Common myeloid progenitor, CD34-positive (primary cell): ENCODE measurements at regions not wholly inside any gene's neighbourhood (a gene's known extent, or its start where the extent isn't known, plus 50 kb on each side); places are given as distances from the start of the nearest gene placed in this dataset.

Experiments used
- CTCF ChIA-PET: fragments of 350-600 bp; sonication (Branson Sonifier 250); formaldehyde crosslinking; loops from one replicate; lab custom pipeline; 2021; ENCODE audit warnings: antibody characterized with exemption; lab: Charles Lee
- POLR2A ChIA-PET: fragments of 350-600 bp; sonication (Branson Sonifier 250); formaldehyde crosslinking; loops from one replicate; lab custom pipeline; 2021; ENCODE audit warnings: antibody characterized with exemption; lab: Charles Lee
- DNase-seq, 3 donors: peaks; one replicate each; pipeline versions ENCODE4 v3.0.0 to v3.0.0-alpha.2; 2013
- H3K27ac ChIP-seq, 2 experiments: 1 replicate in 1 of 2; 2 replicates in 1 of 2; pipeline ENCODE4 v1.7.0; 2013; ENCODE audit warnings: inconsistent platforms in 2 of 2, low read length in 2 of 2, mild to moderate bottlenecking in 2 of 2, low read depth in 1 of 2, moderate library complexity in 1 of 2; ENCODE audit not compliant: severe bottlenecking in 2 of 2, insufficient read depth in 1 of 2, poor library complexity in 1 of 2
- H3K27me3 ChIP-seq, 5 experiments: replicated peaks in 2 of 5; 1 replicate in 3 of 5; 2 replicates in 2 of 5; pipeline versions ENCODE4 v1.6.1 to v1.7.0; 2013; ENCODE audit warnings: low read length in 4 of 5, mild to moderate bottlenecking in 2 of 5, moderate library complexity in 2 of 5, inconsistent platforms in 1 of 5; ENCODE audit not compliant: insufficient read depth in 5 of 5, control insufficient read depth in 4 of 5
- H3K36me3 ChIP-seq, 4 experiments: 1 replicate in 2 of 4; 2 replicates in 2 of 4; pipeline versions ENCODE4 v1.6.1 to v1.7.0; 2013; ENCODE audit warnings: low read length in 3 of 4, control low read depth in 1 of 4, mild to moderate bottlenecking in 1 of 4; ENCODE audit not compliant: control insufficient read depth in 4 of 4, insufficient read depth in 4 of 4
- H3K4me1 ChIP-seq, 4 experiments: 1 replicate in 3 of 4; 2 replicates in 1 of 4; pipeline versions ENCODE4 v1.6.1 to v1.7.1; 2013; ENCODE audit warnings: low read length in 3 of 4, mild to moderate bottlenecking in 3 of 4, control low read depth in 1 of 4, inconsistent platforms in 1 of 4, moderate library complexity in 1 of 4; ENCODE audit not compliant: control insufficient read depth in 4 of 4, insufficient read depth in 4 of 4; ENCODE audit errors: control extremely low read depth in 1 of 4
- H3K4me3 ChIP-seq, 7 experiments: 1 replicate in 4 of 7; 2 replicates in 3 of 7; pipeline versions ENCODE4 v1.5.1 to v1.7.0; 2013; ENCODE audit warnings: mild to moderate bottlenecking in 7 of 7, low read length in 6 of 7, moderate library complexity in 6 of 7, inconsistent platforms in 2 of 7, low read depth in 2 of 7, control low read depth in 1 of 7; ENCODE audit not compliant: insufficient read depth in 4 of 7, control insufficient read depth in 1 of 7; ENCODE audit errors: extremely low read depth in 1 of 7
- H3K9me3 ChIP-seq, 5 experiments: 1 replicate in 4 of 5; 2 replicates in 1 of 5; pipeline versions ENCODE4 v1.6.1 to v1.7.1; 2013; ENCODE audit warnings: low read length in 4 of 5, mild to moderate bottlenecking in 2 of 5, inconsistent platforms in 1 of 5, low read depth in 1 of 5, moderate library complexity in 1 of 5; ENCODE audit not compliant: control insufficient read depth in 4 of 5, insufficient read depth in 2 of 5; ENCODE audit errors: control extremely low read depth in 1 of 5
- WGBS: methylation state at CpG from one replicate; pipeline ENCODE4 v1.1.5; 2013; ENCODE audit not compliant: insufficient coverage; 5-methylcytosine and 5-hydroxymethylcytosine counted together

DNA sequence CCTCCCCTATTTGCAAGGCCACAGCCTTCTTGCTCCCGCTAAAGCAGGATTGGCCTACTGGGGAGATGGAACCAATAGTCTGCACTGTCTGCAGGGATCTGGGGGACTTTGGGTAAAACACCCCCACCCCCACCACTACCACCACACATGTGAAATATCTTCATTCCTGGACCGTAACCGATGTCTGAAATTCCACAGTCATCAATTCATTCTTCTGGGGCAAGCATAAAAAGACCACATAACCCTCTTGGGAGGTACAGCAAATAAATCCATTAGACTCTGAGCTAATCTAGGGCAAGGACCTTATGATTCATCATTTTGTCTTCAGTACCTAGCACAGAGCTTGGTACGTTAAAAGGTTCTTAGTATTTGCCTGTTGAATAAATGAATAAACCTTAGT lies 307.8 kb downstream of the GPAM start:
- Histone ChIP-seq H3K9me3 (peaks cover 0 to 1% (median 0%) of the 10 kb centered on the region in 5 experiments), H3K4me3 (no peak overlapping the region), H3K36me3 (no peaks in the 10 kb centered on the region), H3K4me1 (no peaks in the 10 kb centered on the region), H3K27ac (no peak overlapping the region), H3K27me3 (no peaks in the 10 kb centered on the region)
- ChIA-PET CTCF (no interaction called here), POLR2A (no interaction called here)
- 100% methylated on average over 2 of the region's 4 CpGs for WGBS
- DNase-seq, result no peak

DNA sequence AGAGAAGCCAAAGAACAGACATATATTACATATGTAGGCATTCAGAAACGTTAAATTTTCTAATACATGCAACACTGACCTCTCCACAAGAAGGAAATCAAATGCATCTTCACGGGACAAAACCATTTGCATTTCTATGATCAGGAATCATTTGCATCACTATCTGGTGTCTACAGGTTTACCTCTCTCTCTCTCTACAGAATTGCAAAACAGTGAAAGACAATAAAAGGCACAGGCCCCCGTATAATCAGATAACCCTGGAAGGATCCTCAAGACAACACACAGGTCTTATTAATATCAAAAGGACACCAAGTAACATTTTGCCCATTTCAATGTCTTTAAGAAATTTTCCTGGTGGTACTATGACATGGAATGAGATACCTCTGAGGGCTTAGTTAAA lies 306.3 kb downstream of the GPAM start:
- Histone ChIP-seq H3K27ac (no peak overlapping the region), H3K36me3 (no peaks in the 10 kb centered on the region), H3K27me3 (no peaks in the 10 kb centered on the region), H3K9me3 (peaks cover 0 to 1% (median 0%) of the 10 kb centered on the region in 5 experiments), H3K4me1 (no peaks in the 10 kb centered on the region), H3K4me3 (no peak overlapping the region)
- POLR2A ChIA-PET, result no interaction called here
- no CpG with 5 or more reads among the region's 3 CpGs for WGBS
- DNase-seq, result no peak
- CTCF ChIA-PET, result no interaction called here

DNA sequence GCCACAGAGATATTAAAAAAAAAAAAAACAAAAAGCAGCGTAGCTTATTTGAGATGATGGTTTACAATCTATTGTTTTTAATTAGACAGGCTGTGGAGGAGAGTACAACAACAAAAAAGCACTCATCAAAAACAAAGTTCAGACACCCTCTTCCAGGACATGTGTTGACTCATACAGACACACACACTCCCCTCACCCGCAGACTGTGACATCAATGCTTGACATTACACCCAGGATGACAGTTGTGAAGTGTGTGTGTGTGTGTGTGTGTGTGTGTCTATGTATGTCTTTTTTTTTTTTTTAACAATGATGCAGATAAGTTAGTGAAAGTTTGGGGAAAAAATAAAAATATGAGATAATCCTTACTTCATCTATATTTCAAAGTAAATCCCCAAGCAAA lies 303.6 kb downstream of the GPAM start:
- POLR2A ChIA-PET, result no interaction called here
- no peak for DNase-seq
- Histone ChIP-seq H3K27ac (no peak overlapping the region), H3K4me3 (no peak overlapping the region), H3K36me3 (no peaks in the 10 kb centered on the region), H3K4me1 (no peaks in the 10 kb centered on the region), H3K27me3 (no peaks in the 10 kb centered on the region), H3K9me3 (peaks cover 0 to 1% (median 0%) of the 10 kb centered on the region in 5 experiments)
- no CpG with 5 or more reads among the region's 2 CpGs for WGBS
- CTCF ChIA-PET, result no interaction called here

DNA sequence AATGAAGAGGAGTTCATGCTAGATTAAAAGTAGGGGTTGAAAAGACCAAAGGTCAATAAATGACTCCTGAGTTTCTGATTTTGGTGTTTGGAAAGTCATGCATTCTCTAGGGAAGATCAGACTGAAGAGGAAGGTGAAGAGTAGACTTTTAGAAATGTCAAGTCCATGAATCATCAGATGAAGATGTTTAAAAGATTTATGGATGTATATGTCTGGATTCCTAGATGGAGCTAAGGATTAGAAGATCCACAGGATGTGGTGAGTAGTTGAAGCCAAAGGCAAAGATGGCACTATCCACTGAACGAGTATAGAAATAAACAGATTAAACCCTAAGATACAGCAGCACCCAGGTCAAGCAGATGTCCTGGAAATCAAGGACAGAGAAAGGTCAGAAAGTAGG lies 298.5 kb downstream of the GPAM start:
- Histone ChIP-seq H3K27ac (no peak overlapping the region), H3K36me3 (no peaks in the 10 kb centered on the region), H3K27me3 (no peaks in the 10 kb centered on the region), H3K9me3 (no peaks in the 10 kb centered on the region), H3K4me3 (no peak overlapping the region), H3K4me1 (no peaks in the 10 kb centered on the region)
- DNase-seq, result no peak
- ChIA-PET CTCF (no interaction called here), POLR2A (no interaction called here)
- no CpG with 5 or more reads among the region's 1 CpG for WGBS

DNA sequence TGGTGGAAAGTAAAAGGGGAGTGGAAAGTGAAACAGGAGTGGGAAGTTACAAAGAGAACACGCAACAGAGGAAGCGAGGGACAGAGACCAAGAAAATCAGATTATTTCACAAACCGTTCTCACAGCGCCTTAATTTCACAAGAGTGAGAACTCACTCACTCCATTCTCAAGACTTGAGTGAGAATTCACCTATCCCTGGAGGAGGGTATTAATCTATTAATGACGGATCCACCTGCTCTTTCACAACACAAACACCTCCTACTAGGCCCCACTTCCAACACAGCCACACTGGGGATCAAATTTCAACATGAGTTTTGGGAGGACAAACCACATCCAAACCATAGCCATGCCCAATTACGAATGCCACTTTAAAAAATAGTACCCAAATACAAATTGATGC lies 297.6 kb downstream of the GPAM start:
- ChIA-PET CTCF (no interaction called here), POLR2A (no interaction called here)
- 78% methylated on average over 1 of the region's 6 CpGs for WGBS
- H3K27me3 ChIP-seq, result no peaks in the 10 kb centered on the region
- no peak overlapping the region for H3K4me3 ChIP-seq
- no peaks in the 10 kb centered on the region for H3K4me1 ChIP-seq
- DNase-seq, result no peak
- no peak overlapping the region for H3K27ac ChIP-seq
- H3K9me3 ChIP-seq, result no peaks in the 10 kb centered on the region
- H3K36me3 ChIP-seq, result no peaks in the 10 kb centered on the region

DNA sequence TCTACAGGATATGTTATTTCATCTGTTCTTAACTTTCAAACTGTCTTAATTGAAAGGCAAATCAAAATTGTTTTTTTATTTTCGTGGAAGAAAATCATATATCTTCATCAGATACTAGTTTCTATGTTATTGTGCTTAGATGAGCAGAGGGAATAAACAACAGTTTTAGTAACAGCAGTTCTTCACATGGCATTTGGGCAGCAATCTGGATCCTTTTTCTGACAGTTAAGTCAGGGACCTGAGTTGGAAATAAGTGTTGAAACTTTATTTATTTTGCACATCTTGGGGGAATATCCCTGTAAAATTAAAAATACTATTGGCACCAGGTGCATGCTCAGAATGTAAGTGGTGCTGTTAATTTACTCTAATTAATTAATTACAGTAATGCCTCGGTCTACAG lies 296.3 kb downstream of the GPAM start:
- POLR2A ChIA-PET, result no interaction called here
- WGBS, result no CpG with 5 or more reads among the region's 2 CpGs

DNA sequence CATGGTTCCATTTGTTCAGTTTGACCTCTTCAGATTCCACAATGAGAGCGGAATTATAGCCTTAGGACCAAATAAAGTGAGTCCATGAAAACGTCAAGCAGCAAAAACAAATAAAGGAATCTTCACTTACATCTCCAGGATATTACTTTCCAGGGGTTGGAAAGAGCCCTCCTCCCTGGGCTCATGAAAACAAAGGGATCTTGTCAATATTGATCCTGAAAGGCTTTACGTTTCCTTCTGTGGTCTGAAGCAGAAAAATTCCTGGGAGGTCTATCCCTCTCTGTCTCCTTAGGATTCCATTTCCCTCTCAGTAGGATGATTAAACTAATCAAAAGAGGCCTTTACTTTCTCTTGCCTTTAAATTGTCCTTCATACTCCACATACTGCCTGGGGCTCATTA lies 293.5 kb downstream of the GPAM start:
- Histone ChIP-seq H3K4me1 (no peaks in the 10 kb centered on the region), H3K9me3 (peaks cover 0 to 2% (median 0%) of the 10 kb centered on the region in 5 experiments), H3K36me3 (no peaks in the 10 kb centered on the region), H3K27me3 (no peaks in the 10 kb centered on the region), H3K27ac (no peak overlapping the region), H3K4me3 (no peak overlapping the region)
- CTCF ChIA-PET, result no interaction called here
- POLR2A ChIA-PET, result no interaction called here
- 83% methylated on average over 1 of the region's 3 CpGs for WGBS
- DNase-seq, result no peak

More for the DNA sequence above, 296.3 kb downstream of the GPAM start:
- CTCF ChIA-PET, result no interaction called here
- H3K36me3 ChIP-seq, result no peaks in the 10 kb centered on the region
- no peak overlapping the region for H3K27ac ChIP-seq
- H3K27me3 ChIP-seq, result no peaks in the 10 kb centered on the region
- no peak for DNase-seq
- no peak overlapping the region for H3K4me3 ChIP-seq
- no peaks in the 10 kb centered on the region for H3K4me1 ChIP-seq
- no peaks in the 10 kb centered on the region for H3K9me3 ChIP-seq
